IMR-90 (cell line): ENCODE measurements at regions not wholly inside any gene's neighbourhood (a gene's known extent, or its start where the extent isn't known, plus 50 kb on each side); places are given as distances from the start of the nearest gene placed in this dataset.

ENCODE experiments used
- ATAC-seq: fragments of 200-7000 bp; cut with Tn5 transposase; 2 replicates; pipeline ENCODE4 v1.9.1; 2020; ENCODE audit warnings: low read depth, mild to moderate bottlenecking, moderate library complexity
- BruUV-seq: library from RNA; stranded (reverse); fragments of 400-500 nt; replicated peaks from 2 replicates; lab custom pipeline; 2021; lab: Mats Ljungman, UMichigan
- CTCF ChIA-PET: fragments of 300-600 bp; formaldehyde crosslinking; extraction: SDS; loops from one replicate; lab custom pipeline; 2021; ENCODE audit warnings: antibody characterized with exemption; lab: Yijun Ruan, JAX
- POLR2A ChIA-PET: fragments of 300-600 bp; sonication (Branson Sonifier 250); formaldehyde crosslinking; loops from one replicate; lab custom pipeline; 2022; ENCODE audit warnings: antibody characterized with exemption; ENCODE audit not compliant: unreplicated experiment; lab: Charles Lee
- DNase-seq: peaks from one replicate; pipeline ENCODE4 v3.0.0; 2013
- H2AFZ ChIP-seq: replicated peaks from 2 replicates; pipeline ENCODE3; 2013; ENCODE audit warnings: low read length, mild to moderate bottlenecking; ENCODE audit not compliant: poor library complexity
- H2AK5ac ChIP-seq: 2 replicates; pipeline ENCODE4 v1.6.1; 2013; ENCODE audit warnings: low read depth, low read length, inconsistent platforms
- H2AK9ac ChIP-seq: replicated peaks from 2 replicates; pipeline ENCODE3; 2013; ENCODE audit warnings: mild to moderate bottlenecking, low read depth, low read length, moderate library complexity; ENCODE audit not compliant: poor library complexity
- H2BK120ac ChIP-seq: 2 replicates; pipeline ENCODE4 v1.6.1; 2013; ENCODE audit warnings: low read depth, low read length, inconsistent platforms
- H2BK15ac ChIP-seq: 3 replicates; pipeline ENCODE4 v1.6.1; 2013; ENCODE audit warnings: low read depth, low read length, inconsistent platforms
- H2BK20ac ChIP-seq: 2 replicates; pipeline ENCODE4 v1.6.1; 2013; ENCODE audit warnings: low read depth, mild to moderate bottlenecking, inconsistent platforms, low read length, moderate library complexity
- H2BK5ac ChIP-seq: 2 replicates; pipeline ENCODE4 v1.6.1; 2013; ENCODE audit warnings: mild to moderate bottlenecking, low read depth, low read length, inconsistent platforms; ENCODE audit not compliant: poor library complexity, severe bottlenecking
- H3K14ac ChIP-seq: replicated peaks from 2 replicates; pipeline ENCODE4 v1.6.1; 2013; ENCODE audit warnings: low read depth, low read length, inconsistent platforms
- H3K18ac ChIP-seq: 2 replicates; pipeline ENCODE4 v1.6.1; 2013; ENCODE audit warnings: low read depth, low read length, control low read depth
- H3K23ac ChIP-seq: 2 replicates; pipeline ENCODE4 v1.6.1; 2013; ENCODE audit warnings: low read depth, low read length, inconsistent platforms
- H3K27ac ChIP-seq: 2 replicates; pipeline ENCODE4 v1.5.1; 2013; ENCODE audit warnings: mild to moderate bottlenecking, control low read depth, low read length; ENCODE audit not compliant: insufficient read depth
- H3K27me3 ChIP-seq: 2 replicates; pipeline ENCODE4 v1.6.1; 2013; ENCODE audit warnings: low read length; ENCODE audit not compliant: control insufficient read depth, insufficient read depth
- H3K36me3 ChIP-seq: 2 replicates; pipeline ENCODE4 v1.6.1; 2013; ENCODE audit warnings: low read length, mixed read lengths; ENCODE audit not compliant: control insufficient read depth, insufficient read depth
- H3K4ac ChIP-seq: 2 replicates; pipeline ENCODE4 v1.6.1; 2013; ENCODE audit warnings: low read depth, low read length, inconsistent platforms
- H3K4me1 ChIP-seq: 2 replicates; pipeline ENCODE4 v1.6.1; 2013; ENCODE audit warnings: low read length, mixed read lengths; ENCODE audit not compliant: control insufficient read depth, insufficient read depth
- H3K4me2 ChIP-seq: 2 replicates; pipeline ENCODE4 v1.6.1; 2013; ENCODE audit warnings: low read depth, mild to moderate bottlenecking, control low read depth, low read length, moderate library complexity
- H3K4me3 ChIP-seq: 2 replicates; pipeline ENCODE4 v1.5.1; 2013; ENCODE audit warnings: low read depth, mild to moderate bottlenecking, control low read depth, low read length, moderate library complexity; ENCODE audit not compliant: insufficient read depth
- H3K56ac ChIP-seq: 2 replicates; pipeline ENCODE4 v1.6.1; 2013; ENCODE audit warnings: low read length, inconsistent platforms; ENCODE audit not compliant: insufficient read depth; ENCODE audit errors: extremely low read depth
- H3K79me1 ChIP-seq, 2 experiments: 2 replicates each; pipeline ENCODE4 v1.6.1; 2013; ENCODE audit warnings: low read length in 2 of 2, inconsistent platforms in 1 of 2, low read depth in 1 of 2
- H3K9ac ChIP-seq: 2 replicates; pipeline ENCODE4 v1.6.1; 2013; ENCODE audit warnings: low read depth, low read length, control low read depth
- H3K9me1 ChIP-seq: 2 replicates; pipeline ENCODE4 v1.6.1; 2013; ENCODE audit warnings: low read length, inconsistent platforms; ENCODE audit not compliant: insufficient read depth
- H3K9me3 ChIP-seq: 2 replicates; pipeline ENCODE4 v1.6.1; 2013; ENCODE audit warnings: low read length; ENCODE audit not compliant: control insufficient read depth, insufficient read depth
- H4K20me1 ChIP-seq: 2 replicates; pipeline ENCODE4 v1.6.1; 2013; ENCODE audit warnings: low read length, inconsistent platforms; ENCODE audit not compliant: insufficient read depth
- H4K5ac ChIP-seq: 2 replicates; pipeline ENCODE4 v1.6.1; 2013; ENCODE audit warnings: mild to moderate bottlenecking, low read depth, low read length, control low read depth
- H4K8ac ChIP-seq, 2 experiments: 2 replicates each; pipeline ENCODE4 v1.6.1; 2013; ENCODE audit warnings: low read depth in 2 of 2, low read length in 2 of 2, control low read depth in 1 of 2, inconsistent platforms in 1 of 2
- H4K91ac ChIP-seq: 2 replicates; pipeline ENCODE4 v1.6.1; 2013; ENCODE audit warnings: low read depth, low read length, inconsistent platforms; ENCODE audit not compliant: insufficient read depth
- FOS ChIP-seq: fragments of 150-350 bp; IDR thresholded peaks from 2 replicates; pipeline ENCODE4 v1.6.1; 2016; ENCODE audit warnings: low read depth, low read length
- MAZ ChIP-seq: IDR thresholded peaks from 2 replicates; pipeline ENCODE4 v1.6.1; 2012; ENCODE audit warnings: low read depth, mild to moderate bottlenecking, low read length, improper control_type of control experiment, moderate library complexity, borderline replicate concordance
- NFE2L2 ChIP-seq: fragments of 150-350 bp; IDR thresholded peaks from 2 replicates; pipeline ENCODE4 v1.6.1; 2016; ENCODE audit warnings: low read depth, mild to moderate bottlenecking, low read length
- RAD21 ChIP-seq: IDR thresholded peaks from 2 replicates; pipeline ENCODE4 v1.6.1; 2012; ENCODE audit warnings: low read length, improper control_type of control experiment
- SMC3 ChIP-seq: fragments of 150-350 bp; IDR thresholded peaks from 2 replicates; pipeline ENCODE4 v1.6.1; 2016; ENCODE audit warnings: low read depth, mild to moderate bottlenecking, antibody characterized with exemption, low read length, moderate library complexity
- WGBS, 2 experiments: methylation state at CpG; one replicate each; pipeline versions ENCODE4 v1.1.5 to v1.1.7; 2013; ENCODE audit warnings: missing lambda C conversion rate in 2 of 2; ENCODE audit not compliant: insufficient read length in 1 of 2; ENCODE audit errors: extremely low coverage in 2 of 2; 5-methylcytosine and 5-hydroxymethylcytosine counted together
- dilution Hi-C: fragments of 300-500 bp; cut with HindIII; formaldehyde crosslinking; loops from one replicate; pipeline ENCODE4 v1.14.3; 2018; ENCODE audit warnings: low sequenced_read_pairs; ENCODE audit not compliant: unreplicated experiment
- in situ Hi-C: fragments of 300-500 bp; cut with MboI; formaldehyde crosslinking; loops from 3 replicates; pipeline ENCODE4 v1.14.3; 2019; ENCODE audit warnings: low sequenced_read_pairs, inconsistent platforms, mixed read lengths
- intact Hi-C: fragments of 100-400 bp; cut with micrococcal nuclease; formaldehyde crosslinking; loops from 2 replicates; pipeline ENCODE4 v1.10.0; 2022

GRCh38 chr10:128930515-128930914 lies 536.5 kb upstream of the MGMT start:
- H3K9me3 ChIP-seq: peaks cover 13% of the 10 kb centered on the region; the same call in 1 of the 2 replicates
- no peak for TF ChIP-seq NFE2L2
- no peak for TF ChIP-seq MAZ
- TF ChIP-seq SMC3: no peak
- no peak for TF ChIP-seq FOS
- TF ChIP-seq RAD21: no peak
- intact Hi-C loops (no loop called here), dilution Hi-C loops (no loop called here), in situ Hi-C loops (no loop called here)
- H4K8ac ChIP-seq: no peak overlapping the region
- H2BK15ac ChIP-seq: no peak overlapping the region
- H2AFZ ChIP-seq: no peak overlapping the region
- no peak overlapping the region for H3K4ac ChIP-seq
- no peak overlapping the region for H3K9ac ChIP-seq
- no peak overlapping the region for H3K14ac ChIP-seq
- ChIA-PET CTCF (no interaction called here), POLR2A (no interaction called here)
- H3K18ac ChIP-seq: no peak overlapping the region
- H3K4me3 ChIP-seq: no peak overlapping the region
- H3K79me1 ChIP-seq: no peaks in the 10 kb centered on the region
- no peak overlapping the region for H2BK120ac ChIP-seq
- no peak overlapping the region for H2BK5ac ChIP-seq
- no peak overlapping the region for H2AK5ac ChIP-seq
- no peak overlapping the region for H4K91ac ChIP-seq
- no peak overlapping the region for H2BK20ac ChIP-seq
- no peak overlapping the region for H3K27ac ChIP-seq
- BruUV-seq: no TSS peak
- H2AK9ac ChIP-seq: no peak overlapping the region
- no peaks in the 10 kb centered on the region for H3K9me1 ChIP-seq
- no peaks in the 10 kb centered on the region for H3K36me3 ChIP-seq
- WGBS, 2 experiments: 14% methylated on average over 2 of the region's 6 CpGs; no CpG with 5 or more reads in 1 of the 2 experiments
- no peak overlapping the region for H4K5ac ChIP-seq
- no peaks in the 10 kb centered on the region for H4K20me1 ChIP-seq
- H3K27me3 ChIP-seq: no peaks in the 10 kb centered on the region
- ATAC-seq: no peak
- no peaks in the 10 kb centered on the region for H3K4me1 ChIP-seq
- H3K4me2 ChIP-seq: no peak overlapping the region
- no peak for DNase-seq
- no peak overlapping the region for H3K56ac ChIP-seq
- no peak overlapping the region for H3K23ac ChIP-seq
